ENCODE measurements at regions not wholly inside any gene's neighbourhood (a gene's known extent, or its start where the extent isn't known, plus 50 kb on each side); places are given as distances from the start of the nearest gene placed in this dataset.

- TF ChIP-seq CTCF (IDR thresholded peaks at IDR 0.05 in 4 of 5, conservative IDR thresholded peaks at IDR 0.05 in 1 of 5) (no peak), POLR2A (IDR thresholded peaks at IDR 0.05) (no peak)
Observed at GRCh38 chr18:45287531-45287930, 327.7 kb upstream of the SLC14A2 start.
